Peyer's patch (tissue), 4 donors: ENCODE measurements at regions not wholly inside any gene's neighbourhood (a gene's known extent, or its start where the extent isn't known, plus 50 kb on each side); places are given as distances from the start of the nearest gene placed in this dataset.

Source experiments
- DNase-seq, 3 donors: peaks; one replicate each; pipeline ENCODE4 v3.0.0-alpha.2; 2017 to 2019
- H3K27ac ChIP-seq, 4 donors: fragments of 200-600 bp; sonication (generic); one replicate each; pipeline ENCODE4 v1.5.1; 2016 to 2019
- H3K27me3 ChIP-seq, 2 donors: fragments of 200-600 bp; sonication (generic); one replicate each; pipeline ENCODE4 v1.5.1; 2019
- H3K36me3 ChIP-seq, 3 donors: fragments of 200-600 bp; sonication (generic); one replicate each; pipeline ENCODE4 v1.5.1; 2016 to 2019
- H3K4me1 ChIP-seq, 4 donors: fragments of 200-600 bp; sonication (generic); one replicate each; pipeline ENCODE4 v1.5.1; 2016 to 2019
- H3K4me3 ChIP-seq, 4 donors: fragments of 200-600 bp; sonication (generic); 1 replicate in 3 of 4; 2 replicates in 1 of 4; pipeline ENCODE4 v1.5.1; 2016 to 2019; ENCODE audit warnings: mild to moderate bottlenecking in 1 of 4
- H3K9me3 ChIP-seq, 4 donors: fragments of 200-600 bp; sonication (generic); one replicate each; pipeline ENCODE4 v1.5.1; 2016 to 2019; ENCODE audit warnings: mild to moderate bottlenecking in 1 of 4
- CTCF ChIP-seq, 6 experiments: fragments of 450-650 bp in 4 of 6; fragments of 200-600 bp in 2 of 6; sonication (generic) in 1 of 6; IDR thresholded peaks; one replicate each; pipeline ENCODE4 v1.5.1; 2017 to 2019; ENCODE audit warnings: antibody characterized with exemption in 6 of 6, mild to moderate bottlenecking in 3 of 6, moderate library complexity in 1 of 6
- POLR2A ChIP-seq, 2 donors: fragments of 450-650 bp; IDR thresholded peaks; one replicate each; pipeline ENCODE4 v1.5.1; 2017; ENCODE audit warnings: antibody characterized with exemption in 2 of 2, mild to moderate bottlenecking in 2 of 2, moderate library complexity in 2 of 2

GRCh38 chr2:39933196-39933595 is 154.1 kb upstream of the THUMPD2 start:
- Histone ChIP-seq H3K36me3 (no peaks in the 10 kb centered on the region), H3K4me3 (no peak overlapping the region)
- TF ChIP-seq POLR2A (IDR thresholded peaks at IDR 0.05): no peak
- no peak for TF ChIP-seq CTCF (IDR thresholded peaks at IDR 0.05)

GRCh38 chr2:39932198-39932597 is 153.1 kb upstream of the THUMPD2 start:
- H3K27ac ChIP-seq: no peak overlapping the region

More at GRCh38 chr2:39933196-39933595, 154.1 kb upstream of the THUMPD2 start:
- DNase-seq: no peak
- H3K27ac ChIP-seq: no peak overlapping the region
- H3K9me3 ChIP-seq: no peaks in the 10 kb centered on the region
- no peaks in the 10 kb centered on the region for H3K27me3 ChIP-seq
- H3K4me1 ChIP-seq: no peaks in the 10 kb centered on the region

GRCh38 chr2:39930175-39930917 is 151.3 kb upstream of the THUMPD2 start:
- no peak overlapping the region for H3K4me3 ChIP-seq
- H3K9me3 ChIP-seq: no peaks in the 10 kb centered on the region
- H3K36me3 ChIP-seq: no peaks in the 10 kb centered on the region
- no peaks in the 10 kb centered on the region for H3K27me3 ChIP-seq
- no peak for TF ChIP-seq POLR2A (IDR thresholded peaks at IDR 0.05)
- TF ChIP-seq CTCF (IDR thresholded peaks at IDR 0.05): no peak
- DNase-seq: no peak
- H3K27ac ChIP-seq: no peak overlapping the region
- no peaks in the 10 kb centered on the region for H3K4me1 ChIP-seq

More at GRCh38 chr2:39932198-39932597, 153.1 kb upstream of the THUMPD2 start:
- DNase-seq: no peak
- no peaks in the 10 kb centered on the region for H3K27me3 ChIP-seq
- TF ChIP-seq CTCF (IDR thresholded peaks at IDR 0.05) (no peak), POLR2A (IDR thresholded peaks at IDR 0.05) (no peak)
- H3K4me3 ChIP-seq: no peak overlapping the region
- H3K36me3 ChIP-seq: no peaks in the 10 kb centered on the region
- no peaks in the 10 kb centered on the region for H3K4me1 ChIP-seq
- no peaks in the 10 kb centered on the region for H3K9me3 ChIP-seq

DNA sequence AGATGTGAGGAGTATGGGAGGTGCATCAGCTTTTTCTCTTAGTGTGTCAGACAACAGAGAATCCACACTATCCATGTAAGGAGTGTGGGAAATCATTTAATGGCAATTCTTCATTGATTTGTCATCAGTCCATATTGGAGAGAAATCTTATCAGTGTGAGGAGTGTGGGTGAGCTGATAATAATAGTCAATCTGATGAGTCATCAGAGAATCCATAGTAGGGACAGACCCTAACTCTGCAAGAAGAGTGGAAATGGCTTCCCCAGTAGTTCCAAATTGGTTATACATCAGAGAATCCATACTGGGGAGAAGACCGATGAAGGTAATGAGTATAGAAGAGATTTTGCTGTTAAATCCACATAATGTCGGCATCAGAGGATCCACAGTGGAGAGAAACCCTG is 150.5 kb upstream of the THUMPD2 start:
- Histone ChIP-seq H3K36me3 (no peaks in the 10 kb centered on the region), H3K27me3 (no peaks in the 10 kb centered on the region), H3K4me1 (no peaks in the 10 kb centered on the region), H3K9me3 (no peaks in the 10 kb centered on the region), H3K4me3 (no peak overlapping the region), H3K27ac (no peak overlapping the region)
- no peak for TF ChIP-seq CTCF (IDR thresholded peaks at IDR 0.05)
- no peak for TF ChIP-seq POLR2A (IDR thresholded peaks at IDR 0.05)
- no peak for DNase-seq

- TF ChIP-seq CTCF (IDR thresholded peaks at IDR 0.05): no peak
- no peak for TF ChIP-seq POLR2A (IDR thresholded peaks at IDR 0.05)
These were observed 146.3 kb upstream of the THUMPD2 start for GRCh38 chr2:39925312-39925711.

More at GRCh38 chr2:39925312-39925711, 146.3 kb upstream of the THUMPD2 start:
- Histone ChIP-seq H3K4me3 (no peak overlapping the region), H3K36me3 (no peaks in the 10 kb centered on the region), H3K27ac (no peak overlapping the region), H3K27me3 (no peaks in the 10 kb centered on the region), H3K4me1 (no peaks in the 10 kb centered on the region), H3K9me3 (no peaks in the 10 kb centered on the region)
- no peak for DNase-seq
